IPS-NIHi7 (cell line): ENCODE measurements at regions not wholly inside any gene's neighbourhood (a gene's known extent, or its start where the extent isn't known, plus 50 kb on each side); places are given as distances from the start of the nearest gene placed in this dataset.
"Not testable (repeated sequence)": the region's sequence is repeated elsewhere in the genome, so short reads cannot be mapped to it uniquely, and the experiment has no call there.

Source experiments
- DNase-seq: peaks from one replicate; pipeline ENCODE4 v3.0.0; 2012; ENCODE audit warnings: mixed read lengths; ENCODE audit errors: extremely low spot score

GRCh38 chr16:72596373-72596772 is 424.4 kb upstream of the PMFBP1 start:
- DNase-seq, result no peak

DNA sequence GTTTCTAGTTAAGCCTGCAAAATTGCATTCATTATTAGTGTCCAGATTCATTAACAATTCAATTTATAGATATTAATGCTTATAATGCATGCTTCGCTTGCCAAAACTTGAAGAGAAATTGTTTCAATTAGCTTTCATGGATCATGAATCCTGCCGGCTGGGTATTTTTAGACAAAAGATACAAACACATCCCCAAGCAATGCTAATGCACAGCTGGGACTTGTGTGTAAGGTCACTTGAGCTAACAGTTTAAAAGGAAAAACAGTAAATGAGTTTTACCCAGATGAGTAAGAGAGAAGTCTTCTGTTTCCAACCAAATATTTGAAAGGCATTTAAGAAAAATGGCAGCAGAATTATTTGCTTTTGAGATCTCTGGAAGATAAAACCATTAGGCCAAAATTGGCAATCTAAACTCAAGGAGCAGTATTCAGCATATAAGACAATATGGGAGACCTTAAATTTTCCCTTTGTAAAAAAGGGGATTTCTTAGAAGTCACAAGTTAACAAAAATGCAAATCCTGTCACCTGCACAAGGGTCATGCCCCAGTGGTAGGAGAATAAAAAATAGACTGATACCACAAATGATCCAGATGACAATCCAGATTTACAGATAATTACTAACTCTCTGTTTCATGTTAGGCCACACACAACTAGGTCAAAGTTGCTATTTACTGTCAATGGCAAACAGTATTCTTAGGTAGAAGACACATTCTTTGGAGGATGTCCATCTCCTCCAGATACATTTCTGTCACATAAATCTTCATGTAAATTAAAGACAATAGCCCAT is 418.4 kb upstream of the PMFBP1 start:
- no peak for DNase-seq

DNA sequence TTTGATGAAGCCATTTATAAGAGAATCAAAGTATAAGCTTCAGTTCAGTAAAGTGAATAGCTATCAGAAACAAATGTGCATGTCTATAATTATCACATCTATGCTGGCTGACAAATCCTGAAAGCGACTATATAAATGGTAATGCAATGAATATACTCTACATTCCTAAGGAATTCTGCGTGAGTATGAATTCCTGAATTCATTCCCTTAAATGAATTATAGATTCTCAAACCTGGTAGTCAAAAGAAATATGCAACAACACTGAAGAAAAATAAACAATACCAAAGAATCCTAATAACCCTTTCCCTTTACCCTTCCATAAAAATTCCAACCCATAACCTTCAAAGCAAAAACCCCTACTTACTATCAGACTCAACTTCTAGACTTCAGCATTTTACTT is 416.6 kb upstream of the PMFBP1 start:
- DNase-seq, result no peak

DNA sequence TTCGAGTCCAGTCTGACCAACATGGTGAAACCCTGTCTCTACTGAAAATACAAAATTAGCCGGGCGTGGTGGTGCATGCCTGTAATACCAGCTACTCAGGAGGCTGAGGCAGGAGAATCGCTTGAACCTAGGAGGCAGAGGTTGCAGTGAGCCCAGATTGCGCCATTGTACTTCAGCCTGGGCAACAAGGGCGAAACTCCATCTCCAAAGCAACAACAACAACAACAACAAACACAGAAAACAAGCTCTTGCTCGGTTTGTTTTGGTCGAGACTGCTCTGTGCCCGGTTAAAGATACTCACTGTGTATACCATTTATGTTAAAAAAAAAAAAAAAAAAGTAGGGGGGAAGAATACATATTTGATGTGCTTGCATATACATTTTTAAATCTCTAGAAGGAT is 406.1 kb upstream of the PMFBP1 start:
- DNase-seq, result not testable (repeated sequence)

DNA sequence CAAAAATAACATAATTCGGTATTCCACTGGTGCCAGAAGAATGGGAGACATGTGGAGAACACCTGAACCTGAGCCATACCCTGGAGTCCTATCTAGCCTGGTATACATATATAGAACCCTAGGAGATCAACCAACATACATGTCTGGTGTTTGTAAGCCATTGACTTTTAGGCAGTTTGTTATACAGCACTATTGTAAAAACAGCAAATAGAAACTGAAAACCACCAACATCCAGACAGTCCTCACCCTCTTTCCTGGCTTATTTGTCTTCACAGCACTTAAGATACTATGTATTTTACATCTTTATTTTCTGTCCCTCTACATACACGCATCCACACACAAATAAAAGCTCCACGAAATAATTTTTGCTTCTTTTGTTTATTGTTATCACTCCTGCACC is 404.2 kb upstream of the PMFBP1 start:
- DNase-seq, result no peak

DNA sequence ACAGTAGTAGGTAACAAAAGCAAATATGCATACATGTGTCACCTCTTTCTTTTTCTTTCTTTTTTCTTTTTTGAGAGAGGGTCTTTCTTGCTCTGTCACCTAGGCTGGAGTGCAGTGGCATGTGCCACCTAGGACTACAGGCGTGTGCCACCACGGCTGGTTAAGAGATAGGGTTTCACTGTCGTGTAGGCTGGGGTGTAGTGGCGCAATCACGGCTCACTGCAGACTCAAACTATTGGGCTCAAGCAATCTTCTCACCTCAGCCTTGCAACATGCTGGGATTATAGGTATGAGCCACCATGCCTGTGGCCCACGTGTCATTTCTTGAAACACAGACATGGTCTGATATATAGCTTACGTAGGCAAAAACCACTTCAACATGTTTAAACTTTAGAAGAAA is 397.7 kb upstream of the PMFBP1 start:
- no peak for DNase-seq

DNA sequence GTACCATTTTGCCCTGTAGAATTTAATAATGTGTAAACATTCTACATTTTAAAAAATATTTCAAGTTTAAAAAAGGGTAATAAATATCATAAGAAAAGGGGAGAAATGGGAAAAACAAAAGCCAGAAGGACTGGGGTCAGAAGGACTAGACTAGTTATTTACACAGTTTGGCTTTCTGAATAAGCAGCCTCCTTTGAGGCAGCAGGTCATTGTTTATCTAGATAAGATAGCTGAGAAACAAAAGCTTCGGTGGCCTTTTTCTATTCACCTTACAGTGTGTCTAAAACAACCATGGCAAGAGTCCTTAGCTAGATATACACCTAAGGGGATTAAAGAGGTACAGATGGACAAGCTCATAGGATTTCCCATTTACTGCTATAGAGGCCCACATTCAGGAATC is 396.5 kb upstream of the PMFBP1 start:
- DNase-seq, result no peak

- no peak for DNase-seq
Observed at GRCh38 chr16:72566174-72566573, 394.2 kb upstream of the PMFBP1 start.

GRCh38 chr16:72565106-72565505 is 393.2 kb upstream of the PMFBP1 start:
- no peak for DNase-seq

- no peak for DNase-seq
Observed at GRCh38 chr16:72560617-72561016, 388.7 kb upstream of the PMFBP1 start.

DNA sequence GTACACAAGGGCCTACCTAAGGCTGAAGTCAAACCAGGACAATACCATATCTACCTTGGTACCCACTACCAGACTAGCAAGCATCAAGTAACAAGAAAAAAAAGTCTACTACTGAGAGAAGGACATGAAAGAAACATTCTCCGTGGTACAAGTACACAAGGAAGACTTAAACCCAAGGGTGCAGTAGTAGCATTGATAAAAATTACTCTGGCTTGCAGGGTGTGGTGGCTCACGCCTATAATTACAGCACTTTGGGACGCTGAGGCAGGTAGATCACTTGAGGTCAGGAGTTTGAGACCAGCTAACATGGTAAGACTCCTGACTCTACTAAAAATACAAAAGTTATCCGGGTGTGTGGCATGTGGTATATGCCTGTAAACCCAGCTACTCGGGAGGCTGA is 386.5 kb upstream of the PMFBP1 start:
- DNase-seq, result no peak

DNA sequence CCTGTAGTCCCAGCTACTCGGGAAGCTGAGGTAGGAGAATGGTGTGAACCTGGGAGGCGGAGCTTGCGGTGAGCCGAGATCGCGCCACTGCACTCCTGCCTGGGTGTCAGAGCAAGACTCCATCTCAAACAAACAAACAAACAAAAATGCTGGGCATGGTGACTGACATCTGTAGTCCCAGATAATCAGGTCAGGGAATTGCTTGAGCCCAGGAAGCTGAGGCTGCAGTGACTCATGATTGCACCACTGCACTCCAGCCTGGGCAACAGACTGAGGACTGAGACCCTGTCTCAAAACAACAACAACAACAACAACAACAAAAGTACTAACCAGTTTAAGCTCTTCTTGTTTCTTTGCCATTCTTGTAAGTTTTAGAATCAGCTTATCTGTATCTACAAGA is 383.0 kb upstream of the PMFBP1 start:
- no peak for DNase-seq

DNA sequence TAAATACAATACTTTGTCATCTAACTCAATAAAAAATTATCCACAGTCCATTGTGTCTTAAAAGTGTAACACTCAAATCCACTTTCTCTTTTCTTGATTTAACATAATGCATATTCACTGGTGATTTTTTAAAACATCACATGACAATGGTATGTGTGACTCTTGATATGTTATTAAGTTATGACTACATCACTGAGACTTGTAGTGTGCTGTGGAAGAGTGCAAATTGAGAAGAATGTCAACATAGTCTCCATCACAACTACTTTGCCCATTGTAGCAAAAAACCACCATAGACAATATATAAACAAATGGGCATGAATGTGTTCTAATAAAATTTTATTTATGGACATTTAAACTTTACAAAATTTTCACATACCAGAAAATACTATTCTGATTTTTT is 380.7 kb upstream of the PMFBP1 start:
- no peak for DNase-seq

DNA sequence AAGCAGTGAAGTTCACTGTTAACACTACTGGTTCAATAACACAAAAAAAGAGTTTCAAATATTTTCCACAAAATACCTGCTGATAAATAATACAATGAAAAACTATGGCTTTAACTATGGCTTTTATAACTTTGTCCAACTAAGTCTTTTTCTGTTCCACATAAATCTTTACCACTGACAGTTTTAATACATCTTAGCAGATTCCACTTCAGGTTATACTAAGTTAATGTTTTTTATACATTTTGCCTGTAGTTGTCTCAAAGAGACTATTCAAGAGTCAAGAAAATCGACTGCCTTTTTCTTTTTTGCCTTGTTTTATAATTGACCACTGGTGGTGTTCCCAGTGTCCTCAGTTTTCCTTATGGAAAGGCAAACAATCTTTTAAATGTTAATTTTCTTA is 379.7 kb upstream of the PMFBP1 start:
- no peak for DNase-seq

GRCh38 chr16:72549878-72550277 is 377.9 kb upstream of the PMFBP1 start:
- no peak for DNase-seq

GRCh38 chr16:72542102-72542501 is 370.1 kb upstream of the PMFBP1 start:
- DNase-seq, result no peak

DNA sequence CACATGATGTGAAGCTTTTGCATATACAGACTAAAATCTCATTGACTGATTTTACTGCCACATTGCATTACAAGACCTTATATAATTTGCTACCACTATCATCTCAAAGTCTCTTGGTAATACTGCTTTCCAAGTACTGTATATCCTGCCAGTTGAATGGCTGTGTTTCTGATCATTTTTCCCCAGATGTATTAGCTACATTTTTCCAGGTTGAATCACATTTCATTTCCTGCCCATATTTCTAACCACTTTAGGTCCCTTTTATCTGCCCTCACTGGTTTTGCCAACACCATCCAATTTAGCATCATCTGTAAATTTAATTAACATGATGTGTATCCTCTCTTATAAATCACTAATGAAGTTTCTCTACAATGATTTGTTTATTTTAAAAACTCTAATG is 365.7 kb upstream of the PMFBP1 start:
- DNase-seq, result no peak

DNA sequence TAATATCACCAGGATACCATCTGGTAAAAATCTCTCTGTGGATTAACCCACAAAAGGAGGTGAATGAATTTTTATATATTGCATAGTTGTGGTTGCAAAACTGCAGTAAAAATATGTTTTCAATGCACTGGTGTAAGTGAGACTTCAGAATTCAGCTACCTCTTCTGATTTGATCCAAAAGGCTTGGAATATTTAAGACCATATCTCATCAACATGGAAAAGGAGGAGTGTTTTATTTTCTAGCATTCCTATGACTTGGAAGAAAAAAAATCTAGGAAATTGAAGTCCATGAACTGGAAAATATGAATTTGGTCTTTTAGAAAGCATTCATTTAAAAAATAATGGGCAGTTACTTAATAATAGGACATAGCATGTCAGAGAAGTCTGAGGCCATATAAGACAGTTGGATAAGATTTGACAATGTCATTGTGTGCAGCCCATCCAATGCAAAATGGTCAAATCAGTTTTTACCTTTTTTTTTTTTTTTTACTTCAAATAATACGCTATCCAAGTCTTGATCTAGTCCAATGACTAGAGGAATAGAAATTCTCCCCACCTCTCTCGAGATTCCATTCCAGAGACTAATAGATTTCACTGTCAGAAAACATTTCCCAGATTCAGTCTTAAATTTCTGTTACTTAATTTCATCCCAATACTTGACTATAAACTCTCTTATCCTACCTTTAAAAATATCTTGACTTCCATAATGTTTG is 364.9 kb upstream of the PMFBP1 start:
- DNase-seq, result no peak

- peak; percentile 10 for DNase-seq
Observed at GRCh38 chr16:72532906-72533410, 361.0 kb upstream of the PMFBP1 start.

- no peak for DNase-seq
Observed at GRCh38 chr16:72530434-72530833, 358.5 kb upstream of the PMFBP1 start.

DNA sequence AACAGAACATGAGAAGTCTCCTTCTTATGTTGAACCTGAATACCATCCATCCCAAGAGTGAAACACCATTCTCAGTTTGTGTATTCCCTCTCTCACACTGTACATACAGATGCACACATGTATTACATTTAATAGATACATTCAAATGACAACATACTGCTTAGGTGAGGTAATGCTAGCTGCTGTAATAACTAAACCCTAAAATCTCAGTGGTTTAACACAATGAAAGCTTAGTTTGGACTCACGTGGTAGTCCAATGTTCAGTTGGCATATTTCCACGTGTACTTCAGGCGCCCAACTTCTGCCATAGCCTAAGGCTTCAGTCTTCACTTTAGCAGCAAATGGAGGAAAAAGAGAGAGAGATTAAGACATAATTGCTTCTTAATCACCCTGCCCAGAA is 351.1 kb upstream of the PMFBP1 start:
- DNase-seq, result no peak

DNA sequence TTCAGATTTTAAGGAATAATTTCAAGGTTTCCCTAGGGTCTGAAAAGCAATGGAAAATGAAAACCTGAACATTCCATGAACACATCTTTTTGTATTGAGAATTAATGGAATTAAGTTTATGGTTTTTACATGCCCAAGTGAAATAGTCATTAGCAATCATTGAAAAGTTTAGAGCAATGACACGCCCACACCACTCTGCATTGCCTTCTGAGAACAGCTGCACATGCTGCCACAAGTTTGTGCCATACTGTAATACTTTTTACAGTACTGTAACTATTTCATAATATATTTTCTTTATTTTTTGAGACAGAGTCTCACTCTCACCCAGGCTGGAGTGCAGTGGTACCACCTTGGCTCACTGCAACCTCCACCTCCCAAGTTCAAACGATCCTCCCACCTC is 345.2 kb upstream of the PMFBP1 start:
- no peak for DNase-seq

DNA sequence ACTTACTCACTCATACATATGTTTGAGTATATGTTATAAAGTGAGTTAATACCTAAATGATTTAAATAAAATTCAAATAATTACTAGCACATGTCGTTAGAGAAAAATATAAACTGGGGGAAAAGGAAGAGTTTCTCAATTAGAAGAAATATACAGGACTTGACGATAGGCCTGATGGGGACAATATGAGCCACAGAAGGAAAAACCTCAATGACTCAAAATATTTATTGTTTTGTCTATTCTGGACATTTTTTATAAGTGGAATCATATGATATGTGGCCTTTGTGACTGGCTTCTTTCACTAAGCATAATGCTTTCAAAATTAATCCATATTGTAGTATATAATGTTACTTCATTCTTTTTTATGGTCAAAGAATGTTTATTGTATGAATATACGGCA is 339.2 kb upstream of the PMFBP1 start:
- DNase-seq, result no peak
